GM18520 (cell line): ENCODE measurements at regions not wholly inside any gene's neighbourhood (a gene's known extent, or its start where the extent isn't known, plus 50 kb on each side); places are given as distances from the start of the nearest gene placed in this dataset.

Experiments
- ATAC-seq: cut with Tn5 transposase; IDR thresholded peaks from one replicate; pipeline ENCODE4 v1.9.1; 2021; ENCODE audit not compliant: unreplicated experiment

DNA sequence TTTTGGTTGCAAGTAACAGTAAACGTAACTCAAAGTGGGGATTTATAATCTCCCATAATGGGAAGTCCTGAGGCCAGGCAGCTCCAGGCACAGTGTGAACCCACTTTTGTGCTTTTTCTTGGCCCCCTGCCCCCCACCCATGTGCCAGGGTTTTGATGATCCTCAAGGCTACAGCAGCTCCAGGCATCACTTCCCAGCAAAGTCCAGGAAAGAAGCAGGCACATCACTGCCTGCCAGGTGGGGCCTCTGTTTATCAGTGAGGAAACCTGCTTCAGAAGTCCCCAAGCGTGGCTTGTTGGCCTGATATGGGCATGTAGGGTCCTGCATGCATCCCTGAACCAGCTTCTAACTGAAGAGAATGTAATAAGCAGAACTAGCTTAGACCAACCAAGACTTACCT, 299.2 kb upstream of the SKOR2 start:
- no peak for ATAC-seq

DNA sequence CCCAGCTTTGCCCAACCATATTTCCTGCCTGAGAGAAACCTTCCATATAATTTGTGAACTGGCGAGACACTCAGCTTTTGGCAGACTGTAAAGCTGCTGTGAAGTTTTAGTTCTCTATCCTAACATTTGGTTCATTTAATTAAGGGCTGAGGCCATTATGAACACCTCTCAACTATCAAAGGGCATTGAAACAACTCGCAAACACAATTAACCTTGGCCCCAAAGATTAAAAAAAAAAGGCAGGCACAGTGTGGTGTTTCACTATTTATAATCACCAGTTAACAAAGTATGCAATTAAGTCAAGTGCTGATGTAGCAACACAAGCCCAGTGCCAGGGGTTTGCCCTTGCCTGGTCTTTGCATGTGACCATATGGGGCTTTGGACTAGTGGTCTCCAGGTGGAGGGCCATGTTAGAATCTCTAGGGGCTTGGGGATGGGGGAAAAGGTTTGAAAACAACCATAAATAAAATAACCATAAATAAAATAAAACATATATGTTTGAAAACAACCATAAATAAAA, 297.6 kb upstream of the SKOR2 start:
- no peak for ATAC-seq

DNA sequence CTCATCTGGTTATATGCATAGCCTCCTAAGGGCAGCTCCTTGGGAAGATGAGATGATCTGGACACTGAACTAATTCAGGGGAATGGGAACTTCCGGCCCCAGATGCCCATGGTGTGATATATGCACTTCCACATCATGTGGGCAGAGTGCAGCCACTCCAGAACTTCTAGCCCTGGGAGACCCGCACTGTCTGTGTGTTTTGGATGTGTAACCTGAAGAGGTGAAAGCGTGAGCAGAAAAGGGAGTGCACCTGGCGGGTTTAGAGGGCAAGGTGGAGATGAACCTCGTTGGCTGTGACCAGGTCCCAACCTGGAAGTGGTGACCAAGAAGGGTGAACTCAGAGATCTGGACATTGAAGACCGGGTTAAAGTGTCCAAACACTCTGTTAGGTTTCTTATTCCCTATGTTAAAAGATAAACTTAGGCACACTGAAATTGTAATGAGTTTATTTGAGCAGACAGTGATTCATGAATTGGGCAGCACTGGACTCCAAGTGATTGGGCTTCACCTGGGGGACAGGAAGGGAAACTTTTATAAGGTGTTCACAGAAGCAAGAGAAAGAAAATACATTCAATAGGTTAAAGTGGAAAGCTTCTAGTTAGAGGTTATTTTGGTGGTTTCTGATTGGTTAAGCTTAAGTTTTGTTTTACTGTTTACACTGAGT, 296.2 kb upstream of the SKOR2 start:
- no peak for ATAC-seq

DNA sequence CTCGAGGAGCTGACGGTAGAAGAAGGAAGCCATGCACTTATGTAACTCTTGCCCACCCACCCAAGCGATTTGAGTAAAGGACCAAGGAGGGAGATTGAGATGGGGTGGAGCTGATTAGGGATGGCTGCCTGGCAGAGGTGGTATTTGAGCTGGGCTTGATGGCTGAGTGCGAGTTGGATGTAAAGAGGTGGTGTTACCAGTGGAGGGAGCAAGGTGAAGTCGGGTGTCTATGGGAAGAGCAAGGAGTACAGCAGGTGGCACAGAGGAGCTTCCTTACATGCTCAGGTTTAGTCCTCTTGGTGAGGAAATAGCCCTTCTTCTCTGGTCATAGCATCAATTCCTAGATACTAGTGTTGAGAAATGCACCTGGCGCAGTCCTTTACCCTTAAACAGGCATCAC, 294.2 kb upstream of the SKOR2 start:
- no peak for ATAC-seq

DNA sequence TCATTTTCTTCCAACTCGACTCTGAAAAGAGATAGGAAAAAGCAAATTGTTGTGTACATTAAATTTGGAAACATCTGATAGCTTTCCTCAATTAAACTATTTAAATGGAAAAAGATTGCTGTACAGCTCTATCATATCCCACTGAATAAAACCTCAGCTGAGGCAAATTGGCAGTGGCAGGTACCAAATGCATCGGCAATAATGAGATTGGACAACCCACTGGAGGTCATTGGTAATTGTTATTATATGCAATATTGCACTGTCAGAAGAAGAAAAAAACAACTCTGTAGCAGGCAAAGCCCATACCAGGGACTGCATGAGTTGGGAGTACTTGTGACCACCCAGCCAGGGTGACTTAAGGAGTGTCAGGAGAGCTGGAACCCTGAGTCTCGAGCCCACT, 291.6 kb upstream of the SKOR2 start:
- no peak for ATAC-seq

DNA sequence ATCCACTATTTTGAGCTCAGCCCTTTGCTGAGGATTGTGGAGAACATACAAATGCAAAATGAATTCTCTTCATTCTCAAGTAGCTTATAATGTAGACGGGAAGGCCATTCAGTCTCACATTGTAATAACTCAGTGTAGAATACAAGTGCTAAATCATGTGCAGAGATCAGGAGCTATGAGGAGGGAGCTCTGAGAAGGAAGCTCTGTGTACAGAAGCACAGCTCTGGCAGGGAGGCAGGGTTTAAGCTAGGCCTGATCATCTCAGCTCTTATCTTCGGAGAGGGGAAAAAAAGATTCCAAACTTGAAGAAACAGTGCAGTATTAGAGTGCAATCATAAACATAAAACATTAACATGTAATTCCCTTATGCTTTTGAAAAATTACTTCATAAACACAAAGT, 291.1 kb upstream of the SKOR2 start:
- ATAC-seq: no peak

DNA sequence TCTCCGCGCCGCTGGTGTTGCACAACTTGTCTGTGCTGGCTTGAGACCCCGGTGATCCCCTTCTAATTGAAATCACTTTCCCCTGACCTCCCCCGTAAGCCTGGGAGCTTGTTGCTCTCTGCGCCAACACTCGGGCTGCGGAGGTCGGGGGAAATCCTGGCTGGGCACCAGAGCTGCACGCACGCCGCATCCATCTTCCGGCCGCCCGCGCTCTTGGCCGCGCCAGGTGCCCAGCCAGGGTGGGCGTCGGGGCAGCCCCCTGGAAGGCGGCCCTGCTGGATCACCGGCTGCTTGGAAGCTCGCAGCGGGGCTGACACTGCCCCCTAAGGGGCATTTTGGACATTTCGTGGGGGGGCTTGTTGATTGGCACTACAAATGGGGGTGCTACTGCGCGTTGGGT, 280.3 kb upstream of the SKOR2 start:
- ATAC-seq: no peak

DNA sequence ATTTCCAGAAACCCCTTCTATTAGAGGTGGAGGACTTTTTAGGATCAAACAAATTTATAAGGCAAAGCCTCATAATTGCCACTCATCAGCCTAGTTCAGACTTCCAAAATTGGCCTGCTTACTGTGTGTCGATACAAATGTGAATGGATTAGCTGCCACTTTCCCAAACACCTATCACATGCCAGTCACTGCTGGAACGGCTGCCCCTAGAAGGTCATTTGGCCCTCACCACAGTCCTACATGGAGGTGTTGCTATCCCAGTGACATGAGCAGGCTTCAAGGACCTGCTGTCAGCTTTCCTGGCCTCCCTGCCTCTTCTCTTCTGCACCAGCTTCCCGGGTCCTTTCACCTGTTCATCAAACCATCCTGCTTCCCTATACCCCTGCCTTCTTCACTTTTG, 279.2 kb upstream of the SKOR2 start:
- no peak for ATAC-seq

DNA sequence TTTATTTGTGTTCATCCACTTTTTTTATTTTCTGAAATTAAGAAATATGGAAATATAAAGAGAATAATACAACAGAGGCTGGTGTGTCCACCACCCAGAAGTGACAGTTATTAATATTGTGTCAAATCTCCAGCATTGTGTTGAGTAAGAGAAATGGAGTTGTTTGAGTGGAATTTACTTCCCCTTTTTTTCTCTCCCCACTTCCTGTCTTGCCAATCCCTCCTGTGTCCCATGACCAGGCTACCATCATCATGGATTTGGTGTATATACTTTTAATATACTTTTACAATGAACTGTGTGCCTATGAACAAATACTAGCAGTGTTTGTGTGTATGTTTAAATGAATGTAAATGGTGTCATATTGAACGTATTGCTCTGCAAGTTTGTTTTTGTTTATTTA, 276.9 kb upstream of the SKOR2 start:
- no peak for ATAC-seq

DNA sequence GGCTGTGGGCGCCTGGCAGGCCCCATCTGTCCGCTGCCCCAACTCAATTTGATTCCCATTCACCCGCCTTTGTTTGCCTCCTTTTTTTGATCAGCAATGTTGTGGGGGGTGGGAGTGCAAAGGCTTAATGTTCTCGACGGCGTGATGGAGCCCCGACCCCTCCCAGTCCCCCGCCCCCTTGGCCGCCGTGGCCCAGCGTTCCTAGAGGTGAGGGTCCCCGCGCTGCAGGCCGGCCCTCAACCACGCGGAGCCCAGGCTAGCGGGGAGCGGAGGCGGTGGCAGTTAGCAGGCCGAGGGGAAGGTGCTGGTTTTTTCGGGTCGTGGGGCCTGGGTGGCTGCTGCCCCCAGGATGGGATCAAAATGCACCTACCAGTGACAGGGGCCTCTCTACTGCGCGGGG, 274.7 kb upstream of the SKOR2 start:
- ATAC-seq: no peak

DNA sequence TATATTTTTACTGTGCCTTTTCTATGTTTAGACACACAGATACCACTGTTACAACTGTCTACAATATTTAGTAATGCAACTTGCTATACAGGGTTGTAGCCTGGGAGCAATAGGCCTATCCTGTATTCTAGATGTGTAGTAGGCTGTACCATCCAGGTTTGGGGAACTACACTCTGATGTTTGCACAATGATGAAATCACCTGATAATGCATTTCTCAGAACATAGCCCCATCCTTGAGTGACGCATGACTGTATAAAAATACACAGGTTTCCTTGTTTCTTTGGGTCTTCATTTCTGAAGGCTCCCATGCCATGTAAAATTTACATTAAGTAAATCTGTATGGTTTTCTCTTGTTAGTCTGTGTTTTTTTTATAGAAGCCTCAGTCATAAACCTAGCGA, 270.9 kb upstream of the SKOR2 start:
- ATAC-seq: no peak

DNA sequence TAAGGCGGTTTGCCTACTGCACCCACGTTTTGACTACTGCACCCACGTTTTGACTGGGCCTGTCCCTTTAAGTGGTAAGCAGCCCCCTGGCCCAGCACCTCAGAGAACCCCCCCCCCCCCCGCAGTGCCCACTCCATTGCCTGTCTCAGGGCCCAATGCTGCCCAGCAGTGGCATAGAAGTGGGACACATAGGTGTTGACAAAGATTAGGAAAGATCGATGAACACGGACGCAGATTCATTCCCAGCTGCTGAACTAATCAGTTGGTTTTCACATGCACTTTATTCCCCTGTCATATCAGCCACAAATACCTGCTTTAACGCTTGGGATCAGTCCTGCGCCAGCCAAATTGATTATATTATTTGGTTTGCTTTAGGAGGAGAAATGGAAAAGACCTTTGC, 268.8 kb upstream of the SKOR2 start:
- no peak for ATAC-seq

DNA sequence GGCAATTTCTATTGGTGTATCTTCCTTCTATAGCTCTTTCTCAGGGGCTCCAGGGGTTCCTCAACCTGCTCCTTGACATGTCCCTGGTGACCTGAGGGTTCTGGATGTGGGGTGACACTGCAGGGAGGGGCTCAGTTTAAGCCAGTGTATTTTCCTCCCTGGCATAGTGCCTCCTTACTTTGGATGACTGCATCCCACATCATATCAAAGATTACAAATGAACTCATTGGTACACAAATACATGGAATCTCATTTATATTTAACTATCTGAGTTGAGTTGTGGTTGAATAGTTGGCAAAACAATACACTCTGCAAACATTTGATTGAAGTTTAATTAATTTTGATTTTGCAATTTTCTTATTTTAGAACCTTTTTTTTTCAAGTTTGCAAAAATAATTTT, 268.2 kb upstream of the SKOR2 start:
- ATAC-seq: no peak

DNA sequence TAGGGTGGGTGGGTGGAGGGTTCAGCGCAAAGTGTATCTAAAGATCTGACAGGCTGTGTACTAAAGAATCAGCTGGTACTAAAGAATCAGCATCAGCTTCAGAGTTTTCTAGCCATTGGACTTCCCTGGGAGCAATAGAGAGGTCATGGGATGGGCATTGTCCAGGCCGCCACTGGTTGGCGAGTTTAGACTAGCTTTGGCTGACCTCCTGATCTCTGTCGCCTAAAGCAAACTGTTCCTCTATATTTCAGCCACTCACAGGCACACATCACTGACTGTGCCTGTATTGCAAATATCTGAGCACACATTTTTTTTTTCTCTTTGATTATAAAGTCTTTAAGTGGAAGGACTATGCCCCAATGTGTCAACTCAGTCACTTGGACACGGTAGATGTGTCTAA, 267.8 kb upstream of the SKOR2 start:
- ATAC-seq: no peak

DNA sequence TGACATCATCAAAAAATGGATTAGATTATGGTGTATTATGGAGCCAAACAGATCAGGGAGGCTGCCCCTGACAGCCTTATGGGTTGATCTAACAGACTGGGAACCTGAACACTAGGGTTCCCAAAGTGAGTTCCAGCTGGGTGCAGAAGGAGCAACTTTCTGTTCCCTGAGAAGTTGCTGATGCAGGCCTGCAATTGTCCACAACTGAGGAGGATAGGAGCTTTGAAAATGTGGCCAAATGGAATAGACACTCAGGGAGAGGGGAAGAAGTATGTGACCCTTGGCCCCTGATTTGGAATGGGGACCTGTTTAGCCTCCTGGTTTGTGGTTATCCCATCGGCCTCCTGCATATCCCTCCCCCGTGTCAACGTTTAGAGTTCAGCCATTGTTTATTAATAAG, 262.2 kb upstream of the SKOR2 start:
- ATAC-seq: no peak

DNA sequence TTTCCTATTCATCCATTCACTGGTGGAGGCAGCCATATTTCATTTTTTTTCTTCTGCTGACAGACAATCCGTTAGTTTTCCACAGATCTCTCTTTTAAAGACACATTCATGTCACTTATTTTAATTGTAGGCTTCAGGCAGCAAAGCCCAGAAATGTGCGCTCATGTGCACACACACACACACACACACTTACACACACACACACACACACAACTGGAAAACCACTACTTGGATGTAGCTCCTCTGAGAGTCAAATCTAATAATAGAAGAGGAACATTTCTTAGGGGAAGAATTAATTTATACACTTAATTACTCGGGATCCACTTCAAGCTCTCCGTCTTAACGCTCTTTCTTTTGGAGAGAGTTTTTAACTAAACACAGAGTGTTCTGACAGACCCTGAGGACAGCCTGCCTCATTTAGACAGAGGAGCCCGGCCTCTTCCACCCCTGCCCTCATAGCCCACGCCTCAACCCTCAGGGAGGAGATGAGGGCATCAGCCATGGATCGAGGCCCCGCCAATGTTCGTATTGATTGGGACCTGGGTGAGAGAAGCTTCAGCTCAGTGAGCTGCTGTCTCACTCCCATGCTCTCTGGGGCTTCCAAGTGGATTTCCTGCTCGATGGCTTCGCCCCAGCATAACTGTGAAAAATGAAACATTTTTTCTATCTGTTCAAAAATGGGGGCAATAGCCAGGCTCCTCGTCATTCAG, 261.4 kb upstream of the SKOR2 start:
- ATAC-seq: no peak

DNA sequence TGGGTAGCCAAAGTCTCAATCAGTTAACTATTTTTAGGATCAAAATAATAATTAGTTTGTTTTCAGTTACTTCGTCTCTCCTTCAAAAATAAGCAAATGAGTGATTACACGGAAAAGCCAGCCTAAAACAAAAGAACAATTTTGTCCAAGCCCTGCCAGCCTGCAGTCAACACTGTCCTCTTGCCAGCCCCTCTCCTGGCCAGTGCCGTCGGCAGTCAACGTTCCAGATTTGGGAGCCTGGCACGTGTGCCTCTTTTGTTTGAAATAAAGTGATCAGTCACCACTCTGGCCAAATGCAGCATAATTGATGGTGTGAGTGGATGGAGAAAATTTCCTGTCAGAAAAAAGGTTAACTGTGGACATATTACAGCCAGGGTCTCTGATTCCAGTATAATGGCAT, 260.6 kb upstream of the SKOR2 start:
- no peak for ATAC-seq

DNA sequence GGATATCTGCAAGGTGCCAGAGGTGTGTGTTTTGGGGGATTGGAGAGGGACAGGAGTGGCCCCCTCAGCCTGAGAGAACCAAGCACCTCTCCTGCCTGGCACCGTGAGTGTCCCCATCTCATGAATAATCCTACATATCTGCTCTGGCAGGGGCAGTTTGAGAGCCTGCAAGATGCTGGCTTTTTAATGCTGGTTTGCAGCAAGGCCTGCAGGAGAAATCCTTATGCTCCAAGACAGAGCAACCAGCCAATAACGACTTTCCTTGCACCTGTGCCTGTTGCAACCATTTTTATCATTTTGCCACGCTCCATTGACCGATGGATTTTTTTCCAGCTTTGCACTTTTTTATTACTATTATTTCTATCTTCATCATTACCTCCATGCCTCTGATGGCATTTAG, 259.4 kb upstream of the SKOR2 start:
- no peak for ATAC-seq

DNA sequence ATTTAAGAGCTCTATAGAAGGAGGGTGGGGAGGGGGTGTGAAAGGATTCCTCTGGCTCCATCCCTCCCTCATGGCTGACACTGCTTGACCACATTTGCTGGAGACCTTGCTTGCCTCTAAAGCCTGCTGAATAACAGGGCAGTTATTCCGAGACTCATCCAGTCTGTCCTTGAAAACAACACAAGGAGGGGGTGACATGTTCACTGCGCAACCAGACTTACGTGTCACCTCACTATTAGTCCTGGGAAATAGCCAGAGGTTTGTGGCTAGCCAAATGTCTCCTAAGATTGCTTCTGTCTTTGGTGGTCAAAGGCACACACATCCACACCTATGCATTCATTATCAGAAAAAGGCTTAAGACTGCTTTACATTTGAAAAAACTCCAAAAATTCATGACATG, 256.2 kb upstream of the SKOR2 start:
- ATAC-seq: no peak

DNA sequence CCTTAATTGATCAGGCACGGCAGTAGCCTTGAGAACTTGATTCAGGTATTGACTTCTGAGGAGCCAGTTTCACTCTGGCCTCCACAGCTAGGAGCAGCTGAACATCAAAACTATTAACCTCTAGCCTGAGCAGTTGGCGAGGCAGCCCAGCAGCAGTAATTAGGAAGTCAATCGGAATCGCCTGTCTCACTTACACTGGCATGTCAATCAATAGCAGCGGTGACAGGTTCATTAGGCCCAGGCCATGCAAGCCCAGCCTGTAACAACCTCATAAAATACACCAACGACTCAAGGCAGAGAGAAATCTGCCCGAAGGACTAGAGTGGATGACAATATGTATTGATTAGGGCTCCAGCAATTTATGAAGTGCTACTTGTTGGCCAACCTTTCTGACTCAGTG, 255.4 kb upstream of the SKOR2 start:
- no peak for ATAC-seq

DNA sequence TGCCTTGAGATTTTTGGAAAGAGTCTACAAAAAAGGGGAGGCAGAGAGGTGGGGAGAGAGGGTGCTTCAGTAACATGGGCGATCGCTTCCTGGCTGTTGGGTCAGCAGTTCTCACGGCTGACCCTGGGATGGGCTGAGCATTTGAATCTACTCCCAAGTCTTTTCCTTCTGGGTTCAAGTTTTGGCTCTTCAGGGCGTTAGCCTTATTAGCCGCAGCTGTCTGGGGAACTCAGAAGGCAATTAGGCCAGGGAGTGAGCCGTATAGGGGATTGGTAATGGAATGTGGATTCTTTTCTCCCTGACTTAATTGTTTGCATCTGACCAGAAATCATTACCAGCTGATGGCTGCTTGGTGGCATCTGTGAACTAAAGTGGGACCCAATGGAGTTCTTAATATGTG, 250.5 kb upstream of the SKOR2 start:
- no peak for ATAC-seq

DNA sequence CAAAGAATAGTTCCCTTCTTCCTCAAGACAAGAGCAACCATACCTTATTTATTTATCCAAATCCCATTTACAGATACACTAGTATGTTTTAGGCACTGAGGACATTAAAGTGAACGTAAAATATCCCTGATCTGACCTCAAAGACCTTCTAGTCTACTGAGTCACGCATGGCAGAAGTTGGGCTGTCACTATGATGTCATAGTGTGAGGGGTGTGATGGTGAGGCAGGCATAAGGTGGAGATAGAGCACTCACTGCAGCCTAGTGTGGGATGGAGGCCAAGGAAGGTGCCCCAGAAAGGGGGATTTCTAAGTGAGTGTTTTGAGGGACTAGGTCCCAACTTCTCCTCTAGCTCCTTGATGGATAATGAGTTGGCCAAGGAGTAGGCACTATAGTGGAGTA, 249.5 kb upstream of the SKOR2 start:
- no peak for ATAC-seq

DNA sequence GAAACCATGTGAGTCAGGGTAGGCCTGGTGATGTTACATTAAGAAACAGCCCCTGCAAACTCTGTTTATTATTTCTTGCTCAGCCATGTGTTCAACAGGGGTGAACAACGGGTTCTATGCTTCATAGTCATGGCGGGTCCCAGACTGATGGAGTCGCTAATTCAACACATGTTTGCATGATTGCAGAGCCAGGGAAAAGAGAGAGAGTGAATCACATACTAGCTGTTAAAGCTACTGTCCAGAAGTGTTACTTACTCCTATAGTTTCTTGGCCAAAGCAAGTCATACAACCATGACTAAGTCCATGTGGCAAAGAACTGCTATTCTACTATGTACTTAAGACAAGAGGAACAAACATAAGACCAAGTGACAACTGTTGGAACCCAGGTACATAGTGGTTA, 241.2 kb upstream of the SKOR2 start:
- no peak for ATAC-seq
